ENCODE measurements at regions not wholly inside any gene's neighbourhood (a gene's known extent, or its start where the extent isn't known, plus 50 kb on each side); places are given as distances from the start of the nearest gene placed in this dataset.

GRCh38 chr2:151024696-151025251 is 236.9 kb downstream of the RBM43 start:
- Mint-ChIP-seq H3K9me3 (ENCODE audit: unreplicated experiment) (no peaks in the 10 kb centered on the region), H3K36me3 (ENCODE audit: unreplicated experiment) (no peaks in the 10 kb centered on the region), H3K4me3 (ENCODE audit: unreplicated experiment) (no peak overlapping the region), H3K27me3 (ENCODE audit: unreplicated experiment) (peaks cover 1% of the 10 kb centered on the region), H3K4me1 (ENCODE audit: low read depth, unreplicated experiment) (peaks cover 5% of the 10 kb centered on the region), H3K27ac (ENCODE audit: unreplicated experiment) (no peak overlapping the region)
- DNase-seq: no peak
- TF ChIP-seq CTCF (IDR thresholded peaks at IDR 0.05; ENCODE audit: partially characterized antibody, unreplicated experiment): no peak

GRCh38 chr2:151021747-151022452 is 239.8 kb downstream of the RBM43 start:
- Mint-ChIP-seq H3K27ac (ENCODE audit: unreplicated experiment) (no peak overlapping the region), H3K4me3 (ENCODE audit: unreplicated experiment) (no peak overlapping the region), H3K4me1 (ENCODE audit: low read depth, unreplicated experiment) (peaks cover 5% of the 10 kb centered on the region), H3K36me3 (ENCODE audit: unreplicated experiment) (no peaks in the 10 kb centered on the region), H3K9me3 (ENCODE audit: unreplicated experiment) (no peaks in the 10 kb centered on the region), H3K27me3 (ENCODE audit: unreplicated experiment) (no peaks in the 10 kb centered on the region)
- DNase-seq: no peak
- no peak for TF ChIP-seq CTCF (IDR thresholded peaks at IDR 0.05; ENCODE audit: partially characterized antibody, unreplicated experiment)

DNA sequence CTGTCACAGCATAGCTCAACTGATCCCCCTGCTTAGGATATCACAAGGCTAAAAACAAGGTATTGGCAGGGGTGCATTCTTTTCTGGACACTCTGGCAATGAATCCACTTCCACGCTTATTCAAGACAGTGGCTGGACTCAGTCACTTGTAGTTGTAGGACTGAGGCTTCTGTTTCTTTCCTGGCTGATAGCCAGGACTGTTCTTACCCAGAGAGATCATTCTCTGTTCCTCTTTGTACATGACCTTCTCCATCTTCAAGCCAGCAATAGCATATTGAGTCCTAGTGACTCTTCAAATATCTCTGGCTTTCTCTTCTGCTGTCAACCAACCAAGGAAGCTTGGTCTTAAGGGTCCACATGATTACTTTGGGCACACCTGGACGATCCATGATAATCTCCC is 241.3 kb downstream of the RBM43 start:
- Mint-ChIP-seq H3K27ac (ENCODE audit: unreplicated experiment) (no peak overlapping the region), H3K4me3 (ENCODE audit: unreplicated experiment) (no peak overlapping the region), H3K27me3 (ENCODE audit: unreplicated experiment) (no peaks in the 10 kb centered on the region), H3K4me1 (ENCODE audit: low read depth, unreplicated experiment) (peaks cover 5% of the 10 kb centered on the region), H3K36me3 (ENCODE audit: unreplicated experiment) (no peaks in the 10 kb centered on the region), H3K9me3 (ENCODE audit: unreplicated experiment) (no peaks in the 10 kb centered on the region)
- no peak for DNase-seq
- no peak for TF ChIP-seq CTCF (IDR thresholded peaks at IDR 0.05; ENCODE audit: partially characterized antibody, unreplicated experiment)

DNA sequence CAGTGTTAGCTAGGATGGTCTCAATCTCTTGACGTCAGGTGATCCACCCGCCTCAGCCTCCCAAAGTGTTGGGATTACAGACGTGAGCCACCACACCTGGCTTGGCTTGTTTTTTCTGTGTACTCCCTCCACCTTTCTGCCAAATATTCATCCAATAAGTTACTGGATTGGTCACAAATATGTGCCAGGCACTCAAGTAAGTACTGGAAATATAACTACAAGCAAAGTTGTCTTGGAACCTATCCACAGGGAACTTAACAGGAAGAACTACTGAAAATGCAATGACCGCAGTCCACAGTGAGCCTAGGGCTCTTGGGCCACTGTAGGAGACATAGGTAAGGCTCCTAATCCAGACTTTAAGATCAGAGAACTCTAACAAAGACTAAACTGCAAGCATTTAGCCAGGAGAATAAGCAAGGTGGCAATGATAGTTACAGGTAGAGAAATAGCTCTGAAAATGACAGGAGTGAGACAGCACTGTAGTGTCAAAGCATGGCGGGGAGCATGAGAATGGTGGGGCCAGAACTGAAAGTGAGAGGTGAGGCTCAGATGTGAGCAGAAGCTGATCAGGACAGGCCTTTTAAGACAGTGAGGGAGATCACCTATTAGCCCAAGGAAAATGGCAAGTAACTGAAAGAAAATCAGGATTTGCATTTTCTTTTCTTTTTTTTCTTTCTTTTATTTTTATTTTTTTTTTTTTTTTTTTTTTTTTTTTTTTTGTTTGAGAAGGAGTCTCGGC is 252.1 kb downstream of the RBM43 start:
- Mint-ChIP-seq H3K4me3 (ENCODE audit: unreplicated experiment) (no peak overlapping the region), H3K27ac (ENCODE audit: unreplicated experiment) (no peak overlapping the region), H3K36me3 (ENCODE audit: unreplicated experiment) (no peaks in the 10 kb centered on the region), H3K27me3 (ENCODE audit: unreplicated experiment) (no peaks in the 10 kb centered on the region), H3K9me3 (ENCODE audit: unreplicated experiment) (peaks cover 3% of the 10 kb centered on the region), H3K4me1 (ENCODE audit: low read depth, unreplicated experiment) (no peaks in the 10 kb centered on the region)
- DNase-seq: no peak
- TF ChIP-seq CTCF (IDR thresholded peaks at IDR 0.05; ENCODE audit: partially characterized antibody, unreplicated experiment): no peak

DNA sequence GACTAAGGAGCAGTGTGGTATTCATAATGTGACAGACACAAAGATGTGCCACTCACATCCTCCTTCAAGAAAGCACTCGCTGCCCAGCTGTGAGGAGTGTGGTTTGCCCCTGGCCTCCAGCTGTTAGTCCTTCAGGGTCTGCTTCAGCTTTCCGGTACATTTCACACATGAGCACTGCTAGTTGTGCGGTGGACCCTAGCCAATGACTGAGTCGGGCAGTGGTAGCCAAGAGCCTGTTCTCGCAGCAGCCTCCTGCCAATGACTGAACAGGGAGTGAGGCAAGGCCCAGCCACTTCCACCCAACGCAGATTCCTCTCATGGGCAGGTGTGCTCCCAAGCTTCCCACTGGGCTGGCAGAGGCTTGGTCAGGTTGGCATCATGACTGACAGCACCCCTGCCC is 254.3 kb downstream of the RBM43 start:
- no peak for TF ChIP-seq CTCF (IDR thresholded peaks at IDR 0.05; ENCODE audit: partially characterized antibody, unreplicated experiment)
- H3K4me3 Mint-ChIP-seq (ENCODE audit: unreplicated experiment): no peak overlapping the region
- H3K27ac Mint-ChIP-seq (ENCODE audit: unreplicated experiment): no peak overlapping the region
- H3K9me3 Mint-ChIP-seq (ENCODE audit: unreplicated experiment): peaks cover 5% of the 10 kb centered on the region
- no peaks in the 10 kb centered on the region for H3K36me3 Mint-ChIP-seq (ENCODE audit: unreplicated experiment)
- H3K4me1 Mint-ChIP-seq (ENCODE audit: low read depth, unreplicated experiment): no peaks in the 10 kb centered on the region
- H3K27me3 Mint-ChIP-seq (ENCODE audit: unreplicated experiment): no peaks in the 10 kb centered on the region
- no peak for DNase-seq

All from glutamatergic neuron (in vitro differentiated cells).